HG02938 (cell line): ENCODE measurements at regions not wholly inside any gene's neighbourhood (a gene's known extent, or its start where the extent isn't known, plus 50 kb on each side); places are given as distances from the start of the nearest gene placed in this dataset.
"Not testable (repeated sequence)": the region's sequence is repeated elsewhere in the genome, so short reads cannot be mapped to it uniquely, and the experiment has no call there.

Experiments
- ATAC-seq: cut with Tn5 transposase; IDR thresholded peaks from one replicate; pipeline ENCODE4 v1.9.1; 2021; ENCODE audit warnings: mild to moderate bottlenecking, moderate library complexity; ENCODE audit not compliant: unreplicated experiment

GRCh38 chr2:144131042-144131441 is 388.9 kb downstream of the ZEB2 start:
- no peak for ATAC-seq

GRCh38 chr2:144130551-144130950 is 389.4 kb downstream of the ZEB2 start:
- no peak for ATAC-seq

DNA sequence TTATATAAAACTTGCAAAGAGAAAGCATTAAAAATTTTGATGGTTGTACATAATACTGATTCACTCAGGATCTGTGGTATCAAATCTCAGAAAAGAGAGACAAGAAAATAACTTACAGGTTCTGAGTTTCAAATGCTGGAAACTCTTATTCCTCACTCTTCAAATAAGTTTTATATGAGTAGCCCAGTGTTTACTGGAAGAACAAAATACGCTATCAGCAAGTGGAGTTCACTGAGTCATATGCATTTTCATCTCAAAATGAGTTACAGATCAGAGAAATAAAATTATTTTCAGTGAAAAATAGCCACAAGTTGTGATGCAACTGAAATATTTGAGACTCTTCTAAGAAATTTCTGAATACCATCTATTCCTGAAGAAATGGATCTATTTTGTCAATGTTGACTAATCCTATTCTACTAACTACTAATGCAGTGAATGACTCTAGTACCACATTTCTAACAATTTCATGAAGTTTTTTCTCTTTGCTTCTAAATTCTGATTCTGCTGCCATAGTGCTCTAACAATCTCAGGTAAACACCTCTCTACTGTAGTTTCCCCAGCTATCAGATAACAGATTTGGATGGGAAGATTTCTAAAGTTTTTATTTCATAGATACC is 391.7 kb downstream of the ZEB2 start:
- ATAC-seq: no peak

GRCh38 chr2:144127693-144128092 is 392.2 kb downstream of the ZEB2 start:
- no peak for ATAC-seq

DNA sequence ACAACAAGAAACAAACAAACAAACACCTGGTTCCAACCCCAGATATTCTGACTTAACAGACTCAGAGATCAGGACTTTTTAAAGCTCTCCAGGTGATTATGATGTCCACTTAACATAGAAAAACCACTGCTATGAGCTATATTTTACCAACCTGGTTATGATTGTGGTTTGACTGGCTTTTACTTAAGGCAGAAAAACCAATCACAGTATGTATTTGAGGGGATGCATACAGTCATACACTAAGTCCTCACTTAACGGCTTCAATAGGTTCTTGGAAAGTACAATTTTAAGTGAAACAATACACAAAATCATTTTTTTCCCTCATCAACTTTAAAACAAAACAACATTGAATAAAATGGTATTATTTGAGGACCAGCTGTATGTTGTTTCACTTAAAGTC is 393.6 kb downstream of the ZEB2 start:
- ATAC-seq: no peak

- no peak for ATAC-seq
Measured at GRCh38 chr2:144125751-144126150, 394.2 kb downstream of the ZEB2 start.

DNA sequence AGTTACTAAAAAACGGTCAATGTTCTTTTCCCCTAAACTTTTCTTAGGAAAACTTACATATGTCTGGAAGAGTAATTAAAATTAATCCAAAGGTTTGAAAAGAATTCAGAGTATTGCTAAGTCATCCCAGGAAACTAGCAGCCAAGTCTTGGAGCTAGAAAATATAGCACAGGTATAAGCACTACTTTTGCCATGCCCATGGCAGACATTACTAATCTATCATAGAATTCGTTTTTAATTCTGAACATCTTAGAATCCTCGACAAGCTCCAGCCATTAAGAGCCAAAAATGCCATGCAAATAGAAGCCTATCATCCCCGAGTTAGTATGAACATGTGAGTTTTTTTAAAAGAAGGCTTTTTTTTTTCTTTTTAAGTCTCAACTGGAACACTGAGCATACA is 395.0 kb downstream of the ZEB2 start:
- no peak for ATAC-seq

DNA sequence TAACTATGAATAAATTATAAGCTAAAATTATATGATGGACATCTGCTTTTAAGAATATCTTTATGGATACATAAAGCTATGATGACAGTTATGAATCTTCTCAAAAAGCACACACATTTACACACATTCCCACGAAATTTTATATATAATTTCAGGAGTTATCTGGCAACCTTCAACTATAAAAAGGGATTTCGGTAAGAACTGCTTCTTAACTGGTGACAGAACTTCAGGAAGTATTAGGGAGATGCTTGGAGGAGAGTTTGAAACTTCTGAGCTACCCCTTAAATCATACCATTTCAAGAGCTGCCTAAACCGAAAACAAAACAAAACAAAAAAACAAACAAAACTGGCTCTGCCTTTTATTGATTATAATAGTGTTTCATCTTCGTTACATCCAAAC is 399.4 kb downstream of the ZEB2 start:
- no peak for ATAC-seq

DNA sequence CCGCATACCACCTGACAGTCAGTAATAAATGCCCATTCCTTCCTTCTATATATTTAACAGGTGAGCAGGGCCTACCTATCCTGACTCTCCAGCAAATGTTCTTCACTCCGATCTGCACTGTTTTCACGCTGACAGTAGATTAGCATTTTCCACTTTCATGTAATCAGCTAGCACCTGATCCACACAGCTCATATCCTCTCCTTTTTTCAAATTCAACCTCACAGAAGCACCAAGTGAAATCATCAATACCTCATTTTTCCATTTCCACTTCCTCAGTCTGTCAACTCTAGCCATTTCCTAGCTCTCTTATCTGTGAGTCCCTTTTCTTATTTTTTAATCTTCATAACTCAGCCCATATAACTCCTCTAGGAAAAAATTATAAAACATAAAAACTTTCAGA is 402.8 kb downstream of the ZEB2 start:
- ATAC-seq: no peak

GRCh38 chr2:144115739-144116291 is 404.1 kb downstream of the ZEB2 start:
- ATAC-seq: no peak

DNA sequence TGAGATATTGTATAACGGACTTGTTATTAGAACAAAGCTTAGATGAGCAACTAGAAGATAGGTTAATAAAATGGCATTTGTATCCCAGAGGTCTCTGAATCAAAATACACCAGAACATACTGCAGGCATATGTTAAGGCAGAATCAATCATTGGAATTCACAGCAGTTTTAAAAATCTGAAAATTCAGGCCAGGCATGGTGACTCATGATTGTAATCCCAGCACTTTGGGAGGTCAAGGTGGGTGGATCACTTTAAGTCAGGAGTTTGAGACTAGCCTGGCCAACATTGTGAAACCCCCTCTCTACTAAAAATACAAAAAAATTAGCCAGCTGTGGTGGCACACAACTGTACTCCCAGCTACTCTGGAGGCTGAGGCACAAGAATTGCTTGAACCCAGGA is 405.2 kb downstream of the ZEB2 start:
- no peak for ATAC-seq

- no peak for ATAC-seq
Measured at GRCh38 chr2:144111437-144111836, 408.5 kb downstream of the ZEB2 start.

DNA sequence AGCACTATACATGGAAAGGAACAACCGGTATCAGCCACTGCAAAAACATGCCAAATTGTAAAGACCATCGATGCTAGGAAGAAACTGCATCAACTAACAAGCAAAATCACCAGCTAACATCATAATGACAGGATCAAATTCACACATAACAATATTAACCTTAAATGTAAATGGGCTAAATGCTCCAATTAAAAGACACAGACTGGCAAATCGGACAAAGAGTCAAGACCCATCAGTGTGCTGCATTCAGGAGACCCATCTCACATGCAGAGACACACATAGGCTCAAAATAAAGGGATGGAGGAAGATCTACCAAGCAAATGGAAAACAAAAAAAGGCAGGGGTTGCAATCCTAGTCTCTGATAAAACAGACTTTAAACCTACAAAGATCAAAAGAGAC is 413.8 kb downstream of the ZEB2 start:
- ATAC-seq: not testable (repeated sequence)

DNA sequence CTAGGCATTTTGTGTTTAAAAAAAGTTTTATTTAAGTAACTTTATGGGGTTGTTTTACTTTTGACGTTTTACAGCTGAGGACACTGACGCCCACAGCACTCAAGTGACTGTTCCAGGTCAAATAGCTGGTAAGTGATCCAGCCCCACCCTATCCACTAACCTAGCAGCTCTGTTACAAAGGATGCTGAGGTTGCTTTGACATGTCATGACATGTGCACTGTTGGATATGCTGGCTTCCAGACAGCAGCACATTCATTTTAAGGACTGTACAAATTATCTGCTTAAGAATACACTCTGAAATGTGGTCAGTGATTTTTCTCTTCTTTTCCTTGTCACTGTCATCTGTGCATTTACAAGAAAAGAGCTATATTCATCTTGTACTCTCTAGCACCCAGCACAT is 417.5 kb downstream of the ZEB2 start:
- no peak for ATAC-seq

- ATAC-seq: no peak
Measured at GRCh38 chr2:144099780-144100377, 420.0 kb downstream of the ZEB2 start.

GRCh38 chr2:144099340-144099739 is 420.6 kb downstream of the ZEB2 start:
- ATAC-seq: no peak

GRCh38 chr2:144097440-144098225 is 422.3 kb downstream of the ZEB2 start:
- ATAC-seq: no peak

GRCh38 chr2:144096531-144096930 is 423.4 kb downstream of the ZEB2 start:
- no peak for ATAC-seq

DNA sequence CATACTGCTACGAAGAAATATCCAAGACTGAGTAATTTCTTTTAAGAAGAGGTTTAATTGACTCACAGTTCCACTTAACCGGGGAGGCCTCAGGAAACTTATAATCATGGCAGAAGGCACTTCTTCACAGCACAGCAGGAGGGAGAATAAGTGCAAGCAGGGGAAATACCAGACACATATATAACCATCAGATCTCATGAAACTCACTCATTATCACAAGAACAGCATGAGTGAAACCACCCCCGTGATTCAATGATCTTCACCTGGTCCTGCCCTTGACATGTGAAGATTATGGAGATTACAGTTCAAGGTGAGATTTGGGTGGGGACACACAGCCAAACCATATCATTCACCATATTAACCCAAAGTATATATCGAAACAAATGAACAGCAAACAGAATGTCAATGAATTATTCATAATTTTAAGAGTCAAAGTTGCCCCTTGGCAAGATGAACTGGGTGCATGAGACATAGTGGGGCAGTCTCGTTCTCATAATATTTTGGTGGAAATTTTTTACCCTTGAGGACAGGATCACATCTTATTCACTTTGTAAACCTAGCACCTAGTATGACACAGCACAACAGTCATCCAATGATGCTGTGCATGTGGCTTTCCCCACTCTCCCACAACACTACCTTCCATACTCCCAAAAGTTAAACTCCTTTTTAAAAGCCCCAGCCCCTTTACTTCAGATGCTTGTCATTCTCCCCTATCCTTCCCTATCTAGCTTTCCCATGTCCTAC is 425.3 kb downstream of the ZEB2 start:
- ATAC-seq: no peak

DNA sequence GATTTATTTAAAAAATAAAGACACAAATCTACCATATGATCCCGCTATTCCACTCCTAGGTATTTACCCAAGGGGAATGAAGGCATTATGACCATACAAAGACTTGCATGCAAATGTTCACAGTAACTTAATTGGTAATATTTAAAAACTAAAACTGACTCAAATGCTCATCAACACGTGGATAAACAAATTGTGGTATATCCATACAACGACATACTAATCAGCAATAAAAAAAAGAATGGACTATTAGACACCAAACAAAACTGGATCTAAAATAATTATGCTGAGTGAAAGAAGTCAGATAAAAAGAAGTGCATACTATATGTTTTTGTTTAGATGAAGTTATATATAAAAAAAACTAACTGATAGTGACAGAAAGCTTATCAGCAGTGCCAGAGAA is 428.3 kb downstream of the ZEB2 start:
- ATAC-seq: no peak

DNA sequence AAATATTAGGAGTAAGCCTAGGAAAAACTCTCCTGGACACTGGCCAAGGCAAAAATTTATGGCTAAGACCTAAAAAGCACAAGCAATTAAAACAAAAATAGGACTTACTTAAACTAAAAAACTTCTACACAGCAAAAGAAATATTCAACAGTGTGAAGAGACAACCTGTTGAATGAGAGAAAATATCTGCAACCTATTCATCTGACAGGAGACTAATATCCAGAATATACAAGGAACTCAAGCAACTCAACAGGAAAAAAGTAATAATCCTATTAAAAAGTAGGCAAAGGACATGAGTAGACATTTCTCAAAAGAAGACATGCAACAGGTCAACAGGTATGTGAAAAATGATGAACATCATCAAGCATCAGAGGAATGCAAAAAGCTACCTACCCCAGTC is 431.1 kb downstream of the ZEB2 start:
- ATAC-seq: no peak
